Duodenal mucosa (tissue), 2 donors: ENCODE measurements at regions not wholly inside any gene's neighbourhood (a gene's known extent, or its start where the extent isn't known, plus 50 kb on each side); places are given as distances from the start of the nearest gene placed in this dataset.

Experiments used
- H3K27ac ChIP-seq: one replicate; pipeline ENCODE4 v1.7.0; 2013; ENCODE audit warnings: low read depth, low read length
- H3K27me3 ChIP-seq, 2 donors: one replicate each; pipeline ENCODE4 v1.7.0; 2013; ENCODE audit warnings: low read length in 2 of 2, control low read depth in 1 of 2; ENCODE audit not compliant: insufficient read depth in 2 of 2, control insufficient read depth in 1 of 2
- H3K36me3 ChIP-seq, 2 donors: one replicate each; pipeline ENCODE4 v1.7.0; 2013; ENCODE audit warnings: low read length in 2 of 2, control low read depth in 1 of 2; ENCODE audit not compliant: insufficient read depth in 2 of 2, control insufficient read depth in 1 of 2
- H3K4me1 ChIP-seq, 2 donors: one replicate each; pipeline ENCODE4 v1.7.0; 2013; ENCODE audit warnings: low read length in 2 of 2, control low read depth in 1 of 2; ENCODE audit not compliant: insufficient read depth in 2 of 2, control insufficient read depth in 1 of 2
- H3K4me3 ChIP-seq, 2 donors: one replicate each; pipeline ENCODE4 v1.7.0; 2013; ENCODE audit warnings: low read length in 2 of 2, low read depth in 1 of 2
- H3K9ac ChIP-seq, 2 donors: one replicate each; pipeline ENCODE4 v1.7.0; 2013; ENCODE audit warnings: low read length in 2 of 2, low read depth in 1 of 2
- H3K9me3 ChIP-seq, 2 donors: one replicate each; pipeline ENCODE4 v1.7.0; 2013; ENCODE audit warnings: low read length in 2 of 2, control low read depth in 1 of 2; ENCODE audit not compliant: control insufficient read depth in 1 of 2

- Histone ChIP-seq H3K4me3 (no peak overlapping the region), H3K9me3 (no peaks in the 10 kb centered on the region), H3K27ac (no peak overlapping the region), H3K27me3 (no peaks in the 10 kb centered on the region), H3K36me3 (no peaks in the 10 kb centered on the region), H3K4me1 (no peaks in the 10 kb centered on the region), H3K9ac (no peak overlapping the region)
Measured at GRCh38 chr5:167658889-167659288, 632.6 kb upstream of the WWC1 start.

DNA sequence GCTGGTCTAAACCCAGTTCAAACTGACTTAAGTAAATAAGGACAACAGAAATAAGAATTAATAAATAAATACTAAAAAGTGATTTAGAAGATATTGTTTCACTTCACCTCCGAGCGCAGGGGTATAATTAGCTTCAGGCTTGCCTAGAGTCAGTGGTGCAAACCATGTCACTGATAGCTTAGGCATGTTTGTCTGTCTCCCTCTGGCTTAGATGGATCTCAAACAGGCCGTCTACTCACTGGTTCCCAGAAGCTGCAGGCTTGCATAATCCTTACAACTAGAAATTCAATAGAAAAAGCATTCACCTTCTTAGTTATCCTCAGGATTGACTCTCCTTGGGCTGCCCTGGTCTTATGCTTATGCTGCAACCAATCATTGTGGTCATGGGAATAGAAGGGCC lies 629.8 kb upstream of the WWC1 start:
- Histone ChIP-seq H3K9ac (no peak overlapping the region), H3K27me3 (no peaks in the 10 kb centered on the region), H3K4me3 (no peak overlapping the region), H3K9me3 (no peaks in the 10 kb centered on the region), H3K36me3 (no peaks in the 10 kb centered on the region), H3K4me1 (no peaks in the 10 kb centered on the region), H3K27ac (no peak overlapping the region)

- Histone ChIP-seq H3K9ac (no peak overlapping the region), H3K4me1 (no peaks in the 10 kb centered on the region)
Measured at GRCh38 chr5:167664222-167664804, 627.1 kb upstream of the WWC1 start.

DNA sequence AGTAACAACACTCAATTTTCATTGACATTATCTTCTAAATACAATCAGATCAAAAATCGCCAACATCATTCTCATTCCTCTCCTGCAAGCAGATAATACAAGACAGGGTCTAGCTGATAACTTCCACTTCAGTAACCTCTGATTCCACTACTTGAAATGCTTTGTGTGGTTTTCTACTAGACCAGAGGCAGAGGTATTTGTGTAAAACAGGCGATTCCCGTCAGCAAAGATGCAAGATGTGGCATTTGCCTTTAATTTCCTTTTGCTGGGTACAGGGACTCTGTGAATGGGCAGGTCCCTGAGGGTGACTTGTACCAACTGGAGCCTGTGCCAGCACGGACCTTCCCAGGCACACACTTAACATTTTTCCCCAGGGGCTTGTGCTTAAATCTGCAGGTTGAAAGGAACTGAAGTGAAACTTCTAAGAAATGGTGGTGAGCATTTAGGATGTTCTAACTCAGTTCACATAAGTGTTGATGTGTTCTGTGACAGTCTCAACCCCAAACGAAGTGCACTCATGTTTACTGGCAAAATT lies 625.5 kb upstream of the WWC1 start:
- Histone ChIP-seq H3K27ac (no peak overlapping the region), H3K36me3 (no peaks in the 10 kb centered on the region), H3K4me3 (no peak overlapping the region), H3K9ac (no peak overlapping the region), H3K27me3 (no peaks in the 10 kb centered on the region), H3K9me3 (no peaks in the 10 kb centered on the region), H3K4me1 (no peaks in the 10 kb centered on the region)

More at GRCh38 chr5:167664222-167664804, 627.1 kb upstream of the WWC1 start:
- no peak overlapping the region for H3K27ac ChIP-seq
- H3K36me3 ChIP-seq: no peaks in the 10 kb centered on the region
- no peaks in the 10 kb centered on the region for H3K27me3 ChIP-seq
- no peak overlapping the region for H3K4me3 ChIP-seq
- no peaks in the 10 kb centered on the region for H3K9me3 ChIP-seq

- Histone ChIP-seq H3K4me1 (no peaks in the 10 kb centered on the region), H3K36me3 (no peaks in the 10 kb centered on the region), H3K9me3 (no peaks in the 10 kb centered on the region), H3K4me3 (no peak overlapping the region), H3K27ac (no peak overlapping the region), H3K9ac (no peak overlapping the region), H3K27me3 (no peaks in the 10 kb centered on the region)
Measured at GRCh38 chr5:167671176-167671575, 620.3 kb upstream of the WWC1 start.

DNA sequence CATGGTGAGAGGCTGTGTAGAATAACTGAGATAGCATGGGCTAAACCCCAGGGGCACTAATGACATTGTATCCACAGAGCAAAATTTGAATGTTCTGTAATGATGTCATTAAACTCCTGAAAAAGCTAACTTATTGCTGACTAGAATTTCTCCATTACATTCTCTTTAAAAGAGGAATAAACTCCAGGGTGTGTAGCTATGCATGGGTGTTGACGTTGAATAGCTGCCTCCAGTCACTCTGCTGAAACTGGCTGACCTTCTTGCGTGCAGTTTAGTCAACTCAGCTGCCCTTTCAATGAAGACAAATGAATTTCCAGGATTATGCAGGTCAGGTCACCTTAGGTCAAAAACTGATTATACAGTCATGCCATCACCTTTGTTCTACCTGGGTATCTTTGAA lies 617.5 kb upstream of the WWC1 start:
- Histone ChIP-seq H3K9me3 (no peaks in the 10 kb centered on the region), H3K36me3 (no peaks in the 10 kb centered on the region), H3K27ac (no peak overlapping the region), H3K4me3 (no peak overlapping the region), H3K9ac (no peak overlapping the region), H3K4me1 (no peaks in the 10 kb centered on the region), H3K27me3 (no peaks in the 10 kb centered on the region)

GRCh38 chr5:167678481-167678880 lies 613.0 kb upstream of the WWC1 start:
- Histone ChIP-seq H3K9ac (no peak overlapping the region), H3K4me3 (no peak overlapping the region), H3K27ac (no peak overlapping the region), H3K36me3 (no peaks in the 10 kb centered on the region), H3K4me1 (no peaks in the 10 kb centered on the region), H3K9me3 (no peaks in the 10 kb centered on the region), H3K27me3 (no peaks in the 10 kb centered on the region)

DNA sequence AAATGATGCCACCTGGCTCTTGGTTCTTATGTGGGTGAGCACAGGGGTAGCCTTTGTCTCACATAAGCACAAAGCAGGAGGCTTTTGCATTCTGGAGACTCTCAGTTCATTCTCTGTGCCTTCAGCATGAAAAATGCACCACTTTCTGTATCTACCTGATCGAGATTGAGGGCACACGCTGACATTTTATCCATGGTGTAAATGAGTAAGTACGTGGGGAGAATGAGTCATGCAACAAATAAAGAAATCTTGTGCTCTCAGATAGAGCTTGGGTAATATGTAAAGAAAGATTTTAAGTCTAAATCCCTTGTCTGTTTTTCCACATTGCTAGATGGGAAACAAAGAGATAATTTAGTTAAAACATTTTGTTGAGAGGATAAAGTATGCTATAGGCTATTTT lies 607.2 kb upstream of the WWC1 start:
- Histone ChIP-seq H3K9me3 (no peaks in the 10 kb centered on the region), H3K4me1 (no peaks in the 10 kb centered on the region), H3K4me3 (no peak overlapping the region), H3K36me3 (no peaks in the 10 kb centered on the region), H3K27ac (no peak overlapping the region), H3K9ac (no peak overlapping the region), H3K27me3 (no peaks in the 10 kb centered on the region)

- H3K4me3 ChIP-seq: no peak overlapping the region
Measured at GRCh38 chr5:167688341-167689130, 602.9 kb upstream of the WWC1 start.

GRCh38 chr5:167694325-167695147 lies 596.9 kb upstream of the WWC1 start:
- H3K9ac ChIP-seq: no peak overlapping the region
- H3K4me1 ChIP-seq: no peaks in the 10 kb centered on the region
- H3K9me3 ChIP-seq: no peaks in the 10 kb centered on the region
- no peaks in the 10 kb centered on the region for H3K36me3 ChIP-seq
- no peak overlapping the region for H3K4me3 ChIP-seq
- no peaks in the 10 kb centered on the region for H3K27me3 ChIP-seq
- no peak overlapping the region for H3K27ac ChIP-seq

More at GRCh38 chr5:167688341-167689130, 602.9 kb upstream of the WWC1 start:
- Histone ChIP-seq H3K27me3 (no peaks in the 10 kb centered on the region), H3K36me3 (no peaks in the 10 kb centered on the region), H3K27ac (no peak overlapping the region), H3K4me1 (no peaks in the 10 kb centered on the region), H3K9ac (no peak overlapping the region), H3K9me3 (no peaks in the 10 kb centered on the region)
